SK-N-SH (cell line): ENCODE measurements at regions not wholly inside any gene's neighbourhood (a gene's known extent, or its start where the extent isn't known, plus 50 kb on each side); places are given as distances from the start of the nearest gene placed in this dataset.

Experiments
- CTCF ChIA-PET: fragments of 300-600, 350-600 bp; formaldehyde crosslinking; extraction: SDS; loops from one replicate; lab custom pipeline; 2021; lab: Yijun Ruan, JAX
- POLR2A ChIA-PET: fragments of 350-600 bp; sonication (Branson Sonifier 250); formaldehyde crosslinking; extraction: SDS; loops from one replicate; lab custom pipeline; 2020; ENCODE audit warnings: antibody characterized with exemption, inconsistent platforms; lab: Yijun Ruan, JAX
- DNase-seq: peaks from one replicate; pipeline ENCODE4 v3.0.0; 2012
- H2AFZ ChIP-seq: fragments of 200-600 bp; sonication (generic); 2 replicates; pipeline ENCODE4 v1.8.1; 2016; ENCODE audit warnings: antibody characterized with exemption, mild to moderate bottlenecking, low read depth
- H3F3A ChIP-seq: fragments of 200-600 bp; sonication (generic); replicated peaks from 2 replicates; pipeline ENCODE3; 2016; ENCODE audit warnings: antibody characterized with exemption, mild to moderate bottlenecking; ENCODE audit not compliant: insufficient read depth
- H3K27ac ChIP-seq, 2 experiments: fragments of 200-500 bp in 1 of 2; fragments of 200-600 bp in 1 of 2; sonication (Bioruptor generic) in 1 of 2; sonication (generic), shearing (Covaris generic) in 1 of 2; 2 replicates each; pipeline versions ENCODE4 v1.5.1 to v1.6.1; 2014 to 2016; ENCODE audit warnings: low read depth in 2 of 2, inconsistent platforms in 1 of 2, low read length in 1 of 2, mild to moderate bottlenecking in 1 of 2, mixed read lengths in 1 of 2
- H3K27me3 ChIP-seq: fragments of 200-600 bp; sonication (generic), shearing (Covaris generic); 2 replicates; pipeline ENCODE4 v1.6.1; 2016; ENCODE audit warnings: mixed run types; ENCODE audit not compliant: insufficient read depth
- H3K36me3 ChIP-seq, 2 experiments: fragments of 200-500 bp in 1 of 2; fragments of 200-600 bp in 1 of 2; sonication (Bioruptor generic) in 1 of 2; sonication (generic) in 1 of 2; replicated peaks in 1 of 2; 2 replicates each; pipeline versions ENCODE3 to v1.5.1; 2014 to 2016; ENCODE audit warnings: low read length in 1 of 2, mild to moderate bottlenecking in 1 of 2; ENCODE audit not compliant: insufficient read depth in 2 of 2, control insufficient read depth in 1 of 2
- H3K4me1 ChIP-seq, 2 experiments: fragments of 200-500 bp in 1 of 2; fragments of 200-600 bp in 1 of 2; sonication (Bioruptor generic) in 1 of 2; sonication (generic), shearing (Covaris generic) in 1 of 2; 2 replicates each; pipeline versions ENCODE4 v1.5.1 to v1.6.1; 2014 to 2016; ENCODE audit warnings: low read depth in 1 of 2, low read length in 1 of 2, mixed run types in 1 of 2; ENCODE audit not compliant: insufficient read depth in 2 of 2, control insufficient read depth in 1 of 2
- H3K4me2 ChIP-seq: fragments of 200-600 bp; sonication (generic), shearing (Covaris generic); 2 replicates; pipeline ENCODE4 v1.6.1; 2017; ENCODE audit warnings: mixed run types
- H3K4me3 ChIP-seq, 2 experiments: fragments of 200-500 bp in 1 of 2; fragments of 200-600 bp in 1 of 2; sonication (Bioruptor generic) in 1 of 2; sonication (generic), shearing (Covaris generic) in 1 of 2; 2 replicates each; pipeline versions ENCODE4 v1.5.1 to v1.8.1; 2014 to 2016; ENCODE audit warnings: low read depth in 2 of 2, inconsistent platforms in 1 of 2, low read length in 1 of 2, mild to moderate bottlenecking in 1 of 2, mixed read lengths in 1 of 2, moderate library complexity in 1 of 2
- H3K79me2 ChIP-seq: fragments of 200-600 bp; sonication (generic); 2 replicates; pipeline ENCODE4 v1.8.1; 2017; ENCODE audit warnings: mild to moderate bottlenecking; ENCODE audit not compliant: insufficient read depth
- H3K9ac ChIP-seq: fragments of 200-600 bp; sonication (generic); 2 replicates; pipeline ENCODE4 v1.6.1; 2017; ENCODE audit warnings: mixed run types
- H3K9me2 ChIP-seq: fragments of 200-600 bp; sonication (generic); 2 replicates; pipeline ENCODE4 v1.6.1; 2017; ENCODE audit warnings: mixed run types
- H3K9me3 ChIP-seq: fragments of 200-600 bp; sonication (generic); 2 replicates; pipeline ENCODE4 v1.6.1; 2017; ENCODE audit warnings: mixed run types, mild to moderate bottlenecking, moderate library complexity
- H4K20me1 ChIP-seq: fragments of 200-600 bp; sonication (generic); 2 replicates; pipeline ENCODE4 v1.6.1; 2017; ENCODE audit warnings: mild to moderate bottlenecking, mixed run types; ENCODE audit not compliant: insufficient read depth
- CHD2 ChIP-seq: fragments of 150-350 bp; IDR thresholded peaks from 2 replicates; pipeline ENCODE4 v1.6.1; 2018; ENCODE audit warnings: low read length; ENCODE audit not compliant: partially characterized antibody
- EP300 ChIP-seq, 2 experiments: IDR thresholded peaks; 2 replicates each; pipeline versions ENCODE4 v1.4.0 to v1.6.1; 2012; ENCODE audit warnings: borderline replicate concordance in 1 of 2, low read depth in 1 of 2, low read length in 1 of 2
- EZH2phosphoT487 ChIP-seq: fragments of 200-600 bp; sonication (generic); IDR thresholded peaks from 2 replicates; pipeline ENCODE4 v1.6.1; 2017; ENCODE audit warnings: low read depth, mixed run types, mild to moderate bottlenecking, antibody characterized with exemption, moderate library complexity, borderline replicate concordance
- FOXJ3 ChIP-seq: sonication (generic); formaldehyde crosslinking; IDR thresholded peaks from 2 replicates; pipeline ENCODE4 v1.5.1; 2020; ENCODE audit warnings: mild to moderate bottlenecking, missing genetic modification reagents
- GABPA ChIP-seq: IDR thresholded peaks from 2 replicates; pipeline ENCODE4 v1.4.0; 2012; ENCODE audit warnings: low read depth, mild to moderate bottlenecking
- GATA2 ChIP-seq: sonication (generic); formaldehyde crosslinking; IDR thresholded peaks from 2 replicates; pipeline ENCODE4 v1.5.0; 2020; ENCODE audit warnings: mild to moderate bottlenecking, missing genetic modification reagents
- NFIC ChIP-seq: IDR thresholded peaks from 2 replicates; pipeline ENCODE4 v1.4.0; 2012; ENCODE audit warnings: borderline replicate concordance
- NRF1 ChIP-seq: IDR thresholded peaks from 2 replicates; pipeline ENCODE4 v1.6.1; 2012; ENCODE audit warnings: low read depth, mild to moderate bottlenecking, low read length
- POLR2AphosphoS5 ChIP-seq: IDR thresholded peaks from 2 replicates; pipeline ENCODE4 v1.6.1; 2012; ENCODE audit warnings: low read depth, low read length
- RCOR1 ChIP-seq: fragments of 150-350 bp; IDR thresholded peaks from 2 replicates; pipeline ENCODE4 v1.6.1; 2017; ENCODE audit warnings: antibody characterized with exemption, low read length
- RXRA ChIP-seq: IDR thresholded peaks from 2 replicates; pipeline ENCODE4 v1.4.0; 2012; ENCODE audit warnings: low read depth, mild to moderate bottlenecking, borderline replicate concordance
- SIN3A ChIP-seq: IDR thresholded peaks from 2 replicates; pipeline ENCODE4 v1.6.1; 2012; ENCODE audit warnings: low read depth, mild to moderate bottlenecking, low read length, moderate library complexity, borderline replicate concordance
- TAF1 ChIP-seq: IDR thresholded peaks from 2 replicates; pipeline ENCODE4 v1.6.1; 2012; ENCODE audit warnings: low read depth, mild to moderate bottlenecking, low read length, moderate library complexity, borderline replicate concordance
- TCF12 ChIP-seq: IDR thresholded peaks from 2 replicates; pipeline ENCODE4 v1.4.0; 2012
- YY1 ChIP-seq: IDR thresholded peaks from 2 replicates; pipeline ENCODE4 v1.4.0; 2012; ENCODE audit warnings: low read depth, mild to moderate bottlenecking
- WGBS: methylation state at CpG from one replicate; pipeline ENCODE4 v1.1.6; 2017; ENCODE audit warnings: low lambda C conversion rate; 5-methylcytosine and 5-hydroxymethylcytosine counted together
- TF ChIP-seq, protein P1 (sequence below): fragments of 200-600 bp; sonication (generic); IDR thresholded peaks from 2 replicates; pipeline ENCODE4 v1.6.1; 2017; ENCODE audit warnings: antibody characterized with exemption, mild to moderate bottlenecking, moderate library complexity
- TF ChIP-seq, protein P2 (sequence below): fragments of 150-350 bp; IDR thresholded peaks from 2 replicates; pipeline ENCODE4 v1.6.1; 2017; ENCODE audit warnings: antibody characterized with exemption, low read length, low read depth, borderline replicate concordance
- TF ChIP-seq, protein P3 (sequence below): IDR thresholded peaks from 2 replicates; pipeline ENCODE4 v1.4.0; 2012; ENCODE audit warnings: low read depth

DNA sequence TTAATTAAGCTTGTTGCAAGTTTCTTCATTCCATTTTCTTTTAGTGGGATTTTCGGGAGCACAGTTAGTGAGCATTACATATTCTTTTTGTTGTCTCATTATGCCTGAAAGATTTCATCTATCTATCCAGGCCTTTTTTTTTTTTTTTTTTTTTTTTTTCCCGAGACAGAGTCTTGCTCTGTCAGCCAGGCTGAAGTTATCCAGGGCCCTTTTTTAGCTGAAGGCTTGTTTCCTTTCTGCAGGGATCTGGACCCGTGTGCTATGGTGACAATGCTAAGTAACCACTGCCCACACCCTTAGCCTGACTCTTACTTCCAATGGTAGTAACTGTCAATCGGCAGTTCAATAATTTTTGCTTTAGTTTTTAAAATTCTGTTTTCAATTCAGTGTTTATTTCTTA, 190.8 kb upstream of the MTPN start:
- ChIA-PET POLR2A (no interaction called here), CTCF (interaction anchor here (1.3 kb wide), 1 partner anchor 11 kb away, joined by 4 read pairs; no protein-coding TSS in a partner anchor)
- Histone ChIP-seq H2AFZ (no peak overlapping the region), H3K9ac (no peak overlapping the region), H3K27ac (no peak overlapping the region), H3K4me1 (no peaks in the 10 kb centered on the region; a peak in 1 of 4 replicates), H4K20me1 (no peaks in the 10 kb centered on the region), H3K9me2 (no peaks in the 10 kb centered on the region), H3K4me3 (no peak overlapping the region), H3K27me3 (no peaks in the 10 kb centered on the region), H3K4me2 (no peak overlapping the region), H3K36me3 (no peaks in the 10 kb centered on the region), H3F3A (no peaks in the 10 kb centered on the region), H3K9me3 (no peaks in the 10 kb centered on the region), H3K79me2 (no peaks in the 10 kb centered on the region)
- peak; percentile 70 for DNase-seq
- WGBS: 17% methylated on average over 4 of the region's 4 CpGs
- TF ChIP-seq GABPA (no peak), RCOR1 (0 out of 2 replicates have a peak, but pooled peaks have one; percentile 22), GATA2 (CRISPR knock-in tag) (peak; percentile 37; the same call in 1 of the 2 replicates), EP300 (IDR thresholded peaks at IDR 0.05; ENCODE audit: borderline replicate concordance in 1 of 2, low read depth in 1 of 2, low read length in 1 of 2) (peak in 1 of 2 experiments; percentile 44; a peak in 1 of 4 replicates)

DNA sequence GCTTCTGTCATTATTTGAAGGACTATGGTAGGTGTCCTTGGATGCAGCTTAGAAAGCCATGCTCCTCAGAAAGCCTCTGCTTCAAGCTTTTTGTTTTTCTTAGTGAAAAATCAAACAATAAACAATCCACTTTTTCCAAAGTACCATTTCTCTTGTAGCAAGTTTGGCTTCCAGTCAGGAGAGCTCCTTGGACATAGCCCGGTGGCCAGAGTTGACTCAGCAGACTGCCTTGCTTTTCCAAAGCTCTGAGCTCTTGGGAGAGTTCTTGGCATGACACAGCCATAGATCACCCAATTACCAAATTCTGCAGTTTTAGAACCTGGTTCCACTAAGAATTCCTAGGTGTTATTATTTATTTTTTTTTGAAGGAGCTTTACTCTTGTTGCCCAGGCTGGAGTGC, 189.4 kb upstream of the MTPN start:
- Histone ChIP-seq H3K36me3 (no peaks in the 10 kb centered on the region), H3K9ac (no peak overlapping the region), H3K27ac (no peak overlapping the region), H3K27me3 (no peaks in the 10 kb centered on the region), H3K9me2 (no peaks in the 10 kb centered on the region), H3K79me2 (no peaks in the 10 kb centered on the region), H4K20me1 (no peaks in the 10 kb centered on the region), H3K4me2 (no peak overlapping the region), H3K9me3 (no peaks in the 10 kb centered on the region), H3K4me3 (no peak overlapping the region), H3F3A (no peaks in the 10 kb centered on the region), H3K4me1 (no peaks in the 10 kb centered on the region; a peak in 1 of 4 replicates), H2AFZ (no peak overlapping the region)
- CTCF ChIA-PET: interaction anchor here (0.6 to 1.8 kb wide), 4 partner anchors 14 to 870 kb away, joined by 3 to 4 read pairs (median 4); no protein-coding TSS in a partner anchor
- no peak for DNase-seq
- 56% methylated on average over 1 of the region's 1 CpG for WGBS
- POLR2A ChIA-PET: no interaction called here
- TF ChIP-seq FOXJ3 (CRISPR knock-in tag): no peak
- no peak for TF ChIP-seq POLR2AphosphoS5
- TF ChIP-seq, protein P1, sequence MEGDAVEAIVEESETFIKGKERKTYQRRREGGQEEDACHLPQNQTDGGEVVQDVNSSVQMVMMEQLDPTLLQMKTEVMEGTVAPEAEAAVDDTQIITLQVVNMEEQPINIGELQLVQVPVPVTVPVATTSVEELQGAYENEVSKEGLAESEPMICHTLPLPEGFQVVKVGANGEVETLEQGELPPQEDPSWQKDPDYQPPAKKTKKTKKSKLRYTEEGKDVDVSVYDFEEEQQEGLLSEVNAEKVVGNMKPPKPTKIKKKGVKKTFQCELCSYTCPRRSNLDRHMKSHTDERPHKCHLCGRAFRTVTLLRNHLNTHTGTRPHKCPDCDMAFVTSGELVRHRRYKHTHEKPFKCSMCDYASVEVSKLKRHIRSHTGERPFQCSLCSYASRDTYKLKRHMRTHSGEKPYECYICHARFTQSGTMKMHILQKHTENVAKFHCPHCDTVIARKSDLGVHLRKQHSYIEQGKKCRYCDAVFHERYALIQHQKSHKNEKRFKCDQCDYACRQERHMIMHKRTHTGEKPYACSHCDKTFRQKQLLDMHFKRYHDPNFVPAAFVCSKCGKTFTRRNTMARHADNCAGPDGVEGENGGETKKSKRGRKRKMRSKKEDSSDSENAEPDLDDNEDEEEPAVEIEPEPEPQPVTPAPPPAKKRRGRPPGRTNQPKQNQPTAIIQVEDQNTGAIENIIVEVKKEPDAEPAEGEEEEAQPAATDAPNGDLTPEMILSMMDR: no peak
- TF ChIP-seq TAF1: no peak
- no peak for TF ChIP-seq YY1
- no peak for TF ChIP-seq NFIC
- TF ChIP-seq SIN3A: no peak
- TF ChIP-seq CHD2: no peak
- TF ChIP-seq TCF12: no peak
- TF ChIP-seq EZH2phosphoT487: no peak
- TF ChIP-seq GABPA: no peak
- TF ChIP-seq, protein P2, sequence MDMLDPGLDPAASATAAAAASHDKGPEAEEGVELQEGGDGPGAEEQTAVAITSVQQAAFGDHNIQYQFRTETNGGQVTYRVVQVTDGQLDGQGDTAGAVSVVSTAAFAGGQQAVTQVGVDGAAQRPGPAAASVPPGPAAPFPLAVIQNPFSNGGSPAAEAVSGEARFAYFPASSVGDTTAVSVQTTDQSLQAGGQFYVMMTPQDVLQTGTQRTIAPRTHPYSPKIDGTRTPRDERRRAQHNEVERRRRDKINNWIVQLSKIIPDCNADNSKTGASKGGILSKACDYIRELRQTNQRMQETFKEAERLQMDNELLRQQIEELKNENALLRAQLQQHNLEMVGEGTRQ: no peak
- TF ChIP-seq RXRA: no peak
- TF ChIP-seq, protein P3, sequence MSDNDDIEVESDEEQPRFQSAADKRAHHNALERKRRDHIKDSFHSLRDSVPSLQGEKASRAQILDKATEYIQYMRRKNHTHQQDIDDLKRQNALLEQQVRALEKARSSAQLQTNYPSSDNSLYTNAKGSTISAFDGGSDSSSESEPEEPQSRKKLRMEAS: no peak
- TF ChIP-seq NRF1: no peak
